ENCODE measurements at regions not wholly inside any gene's neighbourhood (a gene's known extent, or its start where the extent isn't known, plus 50 kb on each side); places are given as distances from the start of the nearest gene placed in this dataset.

DNA sequence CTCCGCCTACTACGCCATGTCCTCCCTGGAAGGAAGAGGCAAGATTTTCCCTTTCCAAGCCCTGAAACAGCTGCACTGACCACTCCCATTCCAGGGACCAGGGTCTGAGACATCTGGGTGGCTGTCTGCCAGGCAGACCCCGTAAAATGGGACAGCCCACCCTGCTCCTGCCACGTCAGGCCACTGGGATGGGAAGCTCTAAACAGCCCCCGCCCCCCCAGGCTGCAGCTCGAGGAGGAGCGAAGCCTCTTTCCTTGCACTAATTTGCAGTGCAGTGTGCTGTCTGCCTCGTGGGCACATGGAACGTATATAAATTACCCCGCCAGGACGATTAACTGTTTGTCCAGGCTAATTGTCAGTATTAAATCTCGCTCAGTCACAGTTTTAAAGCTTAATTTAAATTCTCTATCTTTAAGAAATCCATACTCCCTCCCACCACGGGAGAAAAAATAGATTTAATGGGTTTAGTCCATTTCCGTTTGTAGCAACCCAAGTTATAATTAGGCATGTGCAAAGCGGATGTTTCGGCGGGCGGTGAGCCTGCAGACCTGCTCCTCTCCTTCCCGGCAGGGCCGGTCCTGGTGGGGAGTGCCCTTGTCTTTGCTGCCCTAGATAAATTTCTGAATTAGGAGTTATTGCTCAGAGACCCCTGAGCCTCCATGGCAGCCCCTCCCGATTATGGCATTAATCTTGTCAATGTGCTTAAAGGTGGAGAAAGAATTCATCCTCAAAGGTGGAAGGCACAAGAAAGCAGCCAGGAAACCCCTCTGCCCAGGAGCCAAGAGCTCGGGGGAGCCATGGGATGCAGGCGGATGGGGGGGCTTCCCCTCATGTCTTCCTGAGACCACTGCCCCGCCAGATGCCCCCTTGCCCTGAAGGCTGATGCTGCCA lies 268.0 kb upstream of the TNRC6C start:
- intact Hi-C loops (cut with DNase I) = no loop called here
- H3K4me3 ChIP-seq = peak overlapping the region; percentile 14 to 28
- H3K27me3 ChIP-seq = no peaks in the 10 kb centered on the region
- H3K9me3 ChIP-seq = no peaks in the 10 kb centered on the region
- peak; percentile 58 to 65 for DNase-seq (ENCODE audit: extremely low spot score in 2 of 2)
- no peaks in the 10 kb centered on the region for H3K36me3 ChIP-seq
- H3K4me1 ChIP-seq = peaks cover 17% of the 10 kb centered on the region
- H3K27ac ChIP-seq = no peak overlapping the region
- TF ChIP-seq POLR2AphosphoS5 (IDR thresholded peaks at IDR 0.05; ENCODE audit: insufficient read depth in 1 of 2, low read depth in 1 of 2) = no peak
- TF ChIP-seq, protein P1, sequence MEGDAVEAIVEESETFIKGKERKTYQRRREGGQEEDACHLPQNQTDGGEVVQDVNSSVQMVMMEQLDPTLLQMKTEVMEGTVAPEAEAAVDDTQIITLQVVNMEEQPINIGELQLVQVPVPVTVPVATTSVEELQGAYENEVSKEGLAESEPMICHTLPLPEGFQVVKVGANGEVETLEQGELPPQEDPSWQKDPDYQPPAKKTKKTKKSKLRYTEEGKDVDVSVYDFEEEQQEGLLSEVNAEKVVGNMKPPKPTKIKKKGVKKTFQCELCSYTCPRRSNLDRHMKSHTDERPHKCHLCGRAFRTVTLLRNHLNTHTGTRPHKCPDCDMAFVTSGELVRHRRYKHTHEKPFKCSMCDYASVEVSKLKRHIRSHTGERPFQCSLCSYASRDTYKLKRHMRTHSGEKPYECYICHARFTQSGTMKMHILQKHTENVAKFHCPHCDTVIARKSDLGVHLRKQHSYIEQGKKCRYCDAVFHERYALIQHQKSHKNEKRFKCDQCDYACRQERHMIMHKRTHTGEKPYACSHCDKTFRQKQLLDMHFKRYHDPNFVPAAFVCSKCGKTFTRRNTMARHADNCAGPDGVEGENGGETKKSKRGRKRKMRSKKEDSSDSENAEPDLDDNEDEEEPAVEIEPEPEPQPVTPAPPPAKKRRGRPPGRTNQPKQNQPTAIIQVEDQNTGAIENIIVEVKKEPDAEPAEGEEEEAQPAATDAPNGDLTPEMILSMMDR (IDR thresholded peaks at IDR 0.05) = no peak
- TF ChIP-seq POLR2A (IDR thresholded peaks at IDR 0.05) = no peak

DNA sequence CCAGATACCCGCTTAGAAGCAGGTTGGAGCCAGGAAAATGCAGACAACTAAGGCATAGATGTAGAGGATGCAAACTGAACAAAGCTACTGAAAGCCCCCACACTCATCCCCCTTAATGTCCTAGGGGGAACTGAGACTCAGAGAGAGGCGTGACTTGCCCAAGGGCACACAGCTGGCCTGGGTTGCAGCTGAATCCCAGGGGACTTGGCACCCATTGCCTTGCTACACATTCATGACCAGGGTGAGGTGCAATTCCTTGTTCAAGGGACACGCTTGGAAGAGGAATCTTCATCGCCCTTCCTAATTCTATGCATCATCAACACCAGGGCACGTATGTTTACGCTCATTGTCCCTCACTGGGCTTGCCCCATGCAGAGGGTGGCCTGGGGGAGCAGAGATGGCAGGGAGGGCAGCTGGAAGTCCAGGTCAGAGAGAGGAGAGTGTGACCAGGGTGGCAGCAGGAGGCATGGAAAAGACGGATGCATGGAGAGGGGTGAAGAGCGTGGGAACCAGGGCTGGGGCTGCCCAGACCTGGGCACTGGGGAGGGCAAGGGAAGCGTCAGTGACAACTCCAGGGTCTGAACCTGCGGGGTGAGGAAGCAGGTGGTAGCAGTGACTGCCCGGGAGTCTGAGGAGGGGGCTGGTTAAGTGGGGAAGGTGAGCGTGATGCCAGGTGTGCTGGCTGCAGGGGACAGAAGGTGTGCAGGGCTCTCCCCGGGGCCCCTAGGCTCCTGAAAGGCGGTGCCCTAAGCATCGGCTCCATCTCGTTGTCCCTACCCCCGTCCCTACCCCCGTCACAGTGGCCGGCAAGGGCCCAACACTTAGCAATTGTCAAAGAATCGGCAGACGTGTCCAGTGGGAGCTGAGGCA lies 267.1 kb upstream of the TNRC6C start:
- Histone ChIP-seq H3K9me3 (no peaks in the 10 kb centered on the region), H3K4me1 (peaks cover 26% of the 10 kb centered on the region), H3K36me3 (no peaks in the 10 kb centered on the region), H3K4me3 (no peak overlapping the region), H3K27ac (no peak overlapping the region), H3K27me3 (no peaks in the 10 kb centered on the region)
- intact Hi-C loops (cut with DNase I) = no loop called here
- DNase-seq (ENCODE audit: extremely low spot score in 2 of 2) = peak; percentile 65 to 89
- TF ChIP-seq, protein P1 (IDR thresholded peaks at IDR 0.05) = no peak
- no peak for TF ChIP-seq POLR2A (IDR thresholded peaks at IDR 0.05)
- TF ChIP-seq POLR2AphosphoS5 (IDR thresholded peaks at IDR 0.05; ENCODE audit: insufficient read depth in 1 of 2, low read depth in 1 of 2) = no peak

DNA sequence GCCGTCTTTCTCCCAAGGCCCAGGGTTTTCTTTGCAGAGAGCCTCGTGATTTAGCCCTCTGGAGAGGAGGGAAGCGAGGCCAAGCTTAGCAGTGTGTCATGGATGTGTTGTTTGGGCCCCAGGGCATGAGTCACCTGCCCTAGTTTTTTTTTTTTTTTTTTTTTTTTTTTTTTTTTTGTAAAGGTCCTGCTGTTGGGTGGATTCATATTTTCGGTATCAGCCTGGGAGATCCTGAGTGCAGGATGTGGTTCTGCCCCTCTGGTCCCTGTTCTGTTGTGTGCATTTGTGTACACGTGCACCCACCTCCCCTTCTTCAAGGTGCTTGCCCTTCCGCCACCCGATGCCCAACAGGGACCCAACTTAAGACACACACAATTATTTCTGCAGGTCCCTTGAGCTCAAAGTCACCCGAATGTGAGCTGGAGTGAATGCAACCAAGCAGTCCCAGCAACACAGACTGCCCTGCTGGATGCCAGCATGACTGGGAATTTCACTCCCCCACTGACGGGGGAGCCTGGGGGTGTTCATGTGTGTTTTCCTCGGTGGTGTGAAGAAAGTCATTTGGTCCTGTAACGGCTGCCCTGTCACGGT lies 265.8 kb upstream of the TNRC6C start:
- no peaks in the 10 kb centered on the region for H3K9me3 ChIP-seq
- intact Hi-C loops (cut with DNase I) = no loop called here
- H3K4me1 ChIP-seq = peaks cover 37% of the 10 kb centered on the region
- no peaks in the 10 kb centered on the region for H3K36me3 ChIP-seq
- H3K27me3 ChIP-seq = no peaks in the 10 kb centered on the region
- TF ChIP-seq POLR2AphosphoS5 (IDR thresholded peaks at IDR 0.05; ENCODE audit: insufficient read depth in 1 of 2, low read depth in 1 of 2) (no peak), POLR2A (IDR thresholded peaks at IDR 0.05) (no peak)
- TF ChIP-seq, protein P1 (IDR thresholded peaks at IDR 0.05) = no peak
- H3K27ac ChIP-seq = no peak overlapping the region
- peak; percentile 54 to 72 for DNase-seq (ENCODE audit: extremely low spot score in 2 of 2)
- H3K4me3 ChIP-seq = no peak overlapping the region

DNA sequence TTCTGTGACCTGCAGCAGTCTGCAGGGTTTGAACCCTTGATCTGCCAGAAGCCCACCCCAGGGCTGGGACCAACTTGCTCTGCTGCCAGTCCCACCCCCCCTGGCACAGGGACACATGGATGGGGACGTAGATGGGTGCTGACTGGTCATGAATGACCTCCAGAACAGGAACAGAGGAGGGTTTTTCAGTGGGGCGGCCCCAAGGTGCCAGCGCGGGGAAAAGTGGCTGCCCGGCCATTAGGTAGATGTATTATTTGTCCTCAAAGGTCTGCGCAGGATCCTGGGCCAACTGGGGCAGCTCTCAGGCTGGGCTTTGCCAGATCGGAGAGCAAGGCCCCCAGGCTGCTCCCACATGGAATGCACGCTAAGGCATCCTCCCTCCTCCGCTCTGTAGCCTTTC lies 265.2 kb upstream of the TNRC6C start:
- no peak overlapping the region for H3K27ac ChIP-seq
- no peaks in the 10 kb centered on the region for H3K27me3 ChIP-seq
- H3K9me3 ChIP-seq = no peaks in the 10 kb centered on the region
- H3K36me3 ChIP-seq = no peaks in the 10 kb centered on the region
- TF ChIP-seq, protein P1 (IDR thresholded peaks at IDR 0.05) = no peak
- TF ChIP-seq POLR2AphosphoS5 (IDR thresholded peaks at IDR 0.05; ENCODE audit: insufficient read depth in 1 of 2, low read depth in 1 of 2) = no peak
- no peak for TF ChIP-seq POLR2A (IDR thresholded peaks at IDR 0.05)
- intact Hi-C loops (cut with DNase I) = no loop called here
- DNase-seq (ENCODE audit: extremely low spot score in 2 of 2) = peak in 1 of 2 donors; percentile 74
- H3K4me1 ChIP-seq = peaks cover 37% of the 10 kb centered on the region
- H3K4me3 ChIP-seq = no peak overlapping the region

All from vagina (tissue), 2 donors.